CD14-positive monocyte (primary cell): ENCODE measurements at regions not wholly inside any gene's neighbourhood (a gene's known extent, or its start where the extent isn't known, plus 50 kb on each side); places are given as distances from the start of the nearest gene placed in this dataset.

Experiments used
- DNase-seq, 3 donors: peaks; one replicate each; pipeline ENCODE4 v3.0.0-alpha.2; 2011 to 2022
- H2AFZ ChIP-seq: 2 replicates; pipeline ENCODE4 v1.6.0; 2012; ENCODE audit warnings: mild to moderate bottlenecking, low read depth, low read length, inconsistent platforms; ENCODE audit not compliant: insufficient read depth, poor library complexity, severe bottlenecking
- H3K27ac ChIP-seq, 2 donors: 1 replicate in 1 of 2; 2 replicates in 1 of 2; pipeline ENCODE4 v1.5.1; 2012 to 2013; ENCODE audit warnings: low read length in 2 of 2, control low read depth in 1 of 2, inconsistent platforms in 1 of 2, low read depth in 1 of 2, mild to moderate bottlenecking in 1 of 2
- H3K27me3 ChIP-seq, 2 donors: one replicate each; pipeline versions ENCODE4 v1.6.0 to v1.6.1; 2011 to 2013; ENCODE audit warnings: low read length in 2 of 2; ENCODE audit not compliant: control insufficient read depth in 2 of 2, insufficient read depth in 2 of 2
- H3K36me3 ChIP-seq, 2 donors: replicated peaks in 1 of 2; 1 replicate in 1 of 2; 2 replicates in 1 of 2; pipeline versions ENCODE4 v1.5.1 to v1.6.1; 2012 to 2013; ENCODE audit warnings: low read length in 2 of 2, control low read depth in 1 of 2, inconsistent platforms in 1 of 2, mild to moderate bottlenecking in 1 of 2; ENCODE audit not compliant: insufficient read depth in 2 of 2, control insufficient read depth in 1 of 2
- H3K4me1 ChIP-seq, 2 donors: 1 replicate in 1 of 2; 2 replicates in 1 of 2; pipeline versions ENCODE4 v1.5.1 to v1.6.1; 2012 to 2013; ENCODE audit warnings: low read length in 2 of 2, control low read depth in 1 of 2, inconsistent platforms in 1 of 2, mild to moderate bottlenecking in 1 of 2, moderate library complexity in 1 of 2; ENCODE audit not compliant: insufficient read depth in 2 of 2, control insufficient read depth in 1 of 2
- H3K4me2 ChIP-seq: replicated peaks from 2 replicates; pipeline ENCODE3; 2012; ENCODE audit warnings: low read length, moderate library complexity, mild to moderate bottlenecking; ENCODE audit not compliant: poor library complexity, severe bottlenecking; ENCODE audit errors: extremely low read depth
- H3K4me3 ChIP-seq, 3 experiments: fragments of 200-600 bp in 1 of 3; sonication (generic) in 1 of 3; replicated peaks in 1 of 3; 1 replicate in 2 of 3; 2 replicates in 1 of 3; pipeline ENCODE4 v1.5.1; 2011 to 2013; ENCODE audit warnings: low read length in 3 of 3, mild to moderate bottlenecking in 3 of 3, control low read depth in 2 of 3, low read depth in 2 of 3, inconsistent platforms in 1 of 3, moderate library complexity in 1 of 3
- H3K79me2 ChIP-seq: 2 replicates; pipeline ENCODE4 v1.6.0; 2012; ENCODE audit warnings: mild to moderate bottlenecking, control low read depth, inconsistent platforms, low read length, moderate library complexity; ENCODE audit not compliant: insufficient read depth
- H3K9ac ChIP-seq: 2 replicates; pipeline ENCODE4 v1.6.0; 2017; ENCODE audit warnings: low read length, mild to moderate bottlenecking; ENCODE audit not compliant: insufficient read depth, poor library complexity, severe bottlenecking
- H3K9me3 ChIP-seq, 2 donors: replicated peaks in 1 of 2; 1 replicate in 1 of 2; 2 replicates in 1 of 2; pipeline versions ENCODE4 v1.5.1 to v1.6.1; 2012 to 2013; ENCODE audit warnings: low read length in 2 of 2, control low read depth in 1 of 2; ENCODE audit not compliant: control insufficient read depth in 1 of 2, insufficient read depth in 1 of 2
- H4K20me1 ChIP-seq: 2 replicates; pipeline ENCODE4 v1.6.0; 2012; ENCODE audit warnings: mild to moderate bottlenecking, low read length, control low read depth, moderate library complexity; ENCODE audit not compliant: insufficient read depth
- H3K27ac Mint-ChIP-seq, 7 donors: one replicate each; pipeline ENCODE4 v1.8.0; 2020; ENCODE audit warnings: mild to moderate bottlenecking in 7 of 7, mixed read lengths in 7 of 7, moderate library complexity in 6 of 7, inconsistent platforms in 2 of 7
- H3K27me3 Mint-ChIP-seq, 3 donors: one replicate each; pipeline ENCODE4 v1.8.0; 2021 to 2022; ENCODE audit warnings: low read depth in 3 of 3, mild to moderate bottlenecking in 3 of 3, mixed read lengths in 3 of 3, moderate library complexity in 3 of 3, inconsistent platforms in 1 of 3
- H3K36me3 Mint-ChIP-seq, 2 donors: one replicate each; pipeline ENCODE4 v1.8.0; 2020; ENCODE audit warnings: mixed read lengths in 2 of 2, inconsistent platforms in 1 of 2, mild to moderate bottlenecking in 1 of 2
- H3K4me1 Mint-ChIP-seq: one replicate; pipeline ENCODE4 v1.8.0; 2020; ENCODE audit warnings: mild to moderate bottlenecking, mixed read lengths
- H3K4me3 Mint-ChIP-seq, 2 donors: one replicate each; pipeline ENCODE4 v1.8.0; 2020; ENCODE audit warnings: mild to moderate bottlenecking in 2 of 2, mixed read lengths in 2 of 2, moderate library complexity in 1 of 2
- H3K9me3 Mint-ChIP-seq, 7 donors: one replicate each; pipeline ENCODE4 v1.8.0; 2020 to 2022; ENCODE audit warnings: mixed read lengths in 7 of 7, mild to moderate bottlenecking in 6 of 7, moderate library complexity in 6 of 7, inconsistent platforms in 2 of 7
- CTCF ChIP-seq: fragments of 200-600 bp; IDR thresholded peaks from one replicate; pipeline ENCODE4 v1.8.0; 2022; ENCODE audit warnings: antibody characterized with exemption, mild to moderate bottlenecking
- WGBS: methylation state at CpG from one replicate; pipeline ENCODE4 v1.1.5; 2013; ENCODE audit warnings: missing lambda C conversion rate; ENCODE audit not compliant: insufficient coverage; 5-methylcytosine and 5-hydroxymethylcytosine counted together
- intact Hi-C, 2 donors: fragments of 100-400 bp; cut with micrococcal nuclease; formaldehyde crosslinking; loops; one replicate each; pipeline versions ENCODE4 v1.15.0 to v1.15.1; 2023

GRCh38 chr17:13757871-13758270 lies 156.1 kb upstream of the HS3ST3A1 start:
- Mint-ChIP-seq H3K36me3 (no peaks in the 10 kb centered on the region), H3K27me3 (peaks cover 3 to 6% (median 3%) of the 10 kb centered on the region in 3 donors), H3K9me3 (peaks cover 0 to 6% (median 2%) of the 10 kb centered on the region in 7 donors), H3K27ac (no peak overlapping the region), H3K4me1 (no peaks in the 10 kb centered on the region), H3K4me3 (no peak overlapping the region)
- no peak for TF ChIP-seq CTCF
- no peaks in the 10 kb centered on the region for H3K4me1 ChIP-seq
- no peaks in the 10 kb centered on the region for H3K27me3 ChIP-seq
- H3K9ac ChIP-seq = no peak overlapping the region
- no peaks in the 10 kb centered on the region for H3K36me3 ChIP-seq
- no peaks in the 10 kb centered on the region for H4K20me1 ChIP-seq
- WGBS = no CpG with 5 or more reads among the region's 2 CpGs
- DNase-seq = no peak
- no peak overlapping the region for H3K4me3 ChIP-seq
- no peak overlapping the region for H2AFZ ChIP-seq
- no peak overlapping the region for H3K27ac ChIP-seq
- H3K79me2 ChIP-seq = no peaks in the 10 kb centered on the region
- no peaks in the 10 kb centered on the region for H3K9me3 ChIP-seq
- no peak overlapping the region for H3K4me2 ChIP-seq
- intact Hi-C loops = no loop called here

DNA sequence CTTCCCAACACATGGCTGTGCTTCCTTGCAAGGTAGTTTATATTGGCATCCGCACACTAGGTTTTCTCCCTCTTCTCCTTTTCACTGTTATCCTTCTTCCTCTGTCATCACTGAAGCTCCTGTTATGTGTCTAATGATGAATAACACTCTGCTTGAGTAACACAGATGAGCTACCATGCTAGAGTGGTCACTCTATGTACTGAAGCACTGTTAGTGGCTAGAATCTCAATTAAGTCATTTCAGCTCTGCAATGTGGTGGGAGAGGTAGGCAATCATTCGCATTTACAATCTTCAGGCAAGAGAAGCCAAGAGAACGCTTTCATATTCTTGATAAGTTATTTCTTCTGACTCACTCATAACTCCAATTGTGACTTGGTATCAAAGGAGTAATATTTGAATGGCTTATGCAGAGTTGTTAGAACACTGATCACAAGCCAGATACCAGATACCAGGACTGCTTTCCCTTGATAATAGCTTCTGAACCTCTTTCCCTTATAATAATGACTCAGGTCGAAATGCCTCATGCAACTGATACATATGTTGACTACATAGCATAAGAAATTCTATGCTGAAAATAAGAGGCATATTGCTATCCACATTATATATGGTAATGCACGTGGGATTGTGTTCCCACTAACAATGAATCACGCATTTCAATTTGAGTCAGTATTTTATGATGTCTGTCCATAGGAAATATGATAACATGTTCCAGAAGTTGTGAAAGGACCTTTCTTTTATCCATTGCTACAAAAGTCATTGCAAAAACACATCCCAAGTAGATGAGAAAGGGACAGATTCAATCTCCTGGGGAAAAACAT lies 158.0 kb upstream of the HS3ST3A1 start:
- Histone ChIP-seq H3K79me2 (no peaks in the 10 kb centered on the region), H3K9ac (no peak overlapping the region), H3K9me3 (peaks cover 0 to 9% of the 10 kb centered on the region in 2 donors), H3K4me2 (no peak overlapping the region), H3K36me3 (no peaks in the 10 kb centered on the region), H3K4me3 (no peak overlapping the region), H4K20me1 (no peaks in the 10 kb centered on the region), H3K27ac (no peak overlapping the region), H3K4me1 (no peaks in the 10 kb centered on the region), H3K27me3 (no peaks in the 10 kb centered on the region), H2AFZ (no peak overlapping the region)
- WGBS = no CpG with 5 or more reads among the region's 6 CpGs
- intact Hi-C loops = no loop called here
- Mint-ChIP-seq H3K4me3 (no peak overlapping the region), H3K36me3 (no peaks in the 10 kb centered on the region), H3K27ac (no peak overlapping the region), H3K4me1 (no peaks in the 10 kb centered on the region), H3K9me3 (peaks cover 0 to 12% (median 5%) of the 10 kb centered on the region in 7 donors), H3K27me3 (peaks cover 3 to 6% (median 4%) of the 10 kb centered on the region in 3 donors)
- no peak for DNase-seq
- no peak for TF ChIP-seq CTCF
